IMR-90 (cell line): ENCODE measurements at regions not wholly inside any gene's neighbourhood (a gene's known extent, or its start where the extent isn't known, plus 50 kb on each side); places are given as distances from the start of the nearest gene placed in this dataset.

Source experiments
- ATAC-seq: fragments of 200-7000 bp; cut with Tn5 transposase; 2 replicates; pipeline ENCODE4 v1.9.1; 2020; ENCODE audit warnings: low read depth, mild to moderate bottlenecking, moderate library complexity
- BruUV-seq: library from RNA; stranded (reverse); fragments of 400-500 nt; replicated peaks from 2 replicates; lab custom pipeline; 2021; lab: Mats Ljungman, UMichigan
- CTCF ChIA-PET: fragments of 300-600 bp; formaldehyde crosslinking; extraction: SDS; loops from one replicate; lab custom pipeline; 2021; ENCODE audit warnings: antibody characterized with exemption; lab: Yijun Ruan, JAX
- POLR2A ChIA-PET: fragments of 300-600 bp; sonication (Branson Sonifier 250); formaldehyde crosslinking; loops from one replicate; lab custom pipeline; 2022; ENCODE audit warnings: antibody characterized with exemption; ENCODE audit not compliant: unreplicated experiment; lab: Charles Lee
- DNase-seq: peaks from one replicate; pipeline ENCODE4 v3.0.0; 2013
- H2AFZ ChIP-seq: replicated peaks from 2 replicates; pipeline ENCODE3; 2013; ENCODE audit warnings: low read length, mild to moderate bottlenecking; ENCODE audit not compliant: poor library complexity
- H2AK5ac ChIP-seq: 2 replicates; pipeline ENCODE4 v1.6.1; 2013; ENCODE audit warnings: low read depth, low read length, inconsistent platforms
- H2AK9ac ChIP-seq: replicated peaks from 2 replicates; pipeline ENCODE3; 2013; ENCODE audit warnings: mild to moderate bottlenecking, low read depth, low read length, moderate library complexity; ENCODE audit not compliant: poor library complexity
- H2BK120ac ChIP-seq: 2 replicates; pipeline ENCODE4 v1.6.1; 2013; ENCODE audit warnings: low read depth, low read length, inconsistent platforms
- H2BK15ac ChIP-seq: 3 replicates; pipeline ENCODE4 v1.6.1; 2013; ENCODE audit warnings: low read depth, low read length, inconsistent platforms
- H2BK20ac ChIP-seq: 2 replicates; pipeline ENCODE4 v1.6.1; 2013; ENCODE audit warnings: low read depth, mild to moderate bottlenecking, inconsistent platforms, low read length, moderate library complexity
- H2BK5ac ChIP-seq: 2 replicates; pipeline ENCODE4 v1.6.1; 2013; ENCODE audit warnings: mild to moderate bottlenecking, low read depth, low read length, inconsistent platforms; ENCODE audit not compliant: poor library complexity, severe bottlenecking
- H3K14ac ChIP-seq: replicated peaks from 2 replicates; pipeline ENCODE4 v1.6.1; 2013; ENCODE audit warnings: low read depth, low read length, inconsistent platforms
- H3K18ac ChIP-seq: 2 replicates; pipeline ENCODE4 v1.6.1; 2013; ENCODE audit warnings: low read depth, low read length, control low read depth
- H3K23ac ChIP-seq: 2 replicates; pipeline ENCODE4 v1.6.1; 2013; ENCODE audit warnings: low read depth, low read length, inconsistent platforms
- H3K27ac ChIP-seq: 2 replicates; pipeline ENCODE4 v1.5.1; 2013; ENCODE audit warnings: mild to moderate bottlenecking, control low read depth, low read length; ENCODE audit not compliant: insufficient read depth
- H3K27me3 ChIP-seq: 2 replicates; pipeline ENCODE4 v1.6.1; 2013; ENCODE audit warnings: low read length; ENCODE audit not compliant: control insufficient read depth, insufficient read depth
- H3K36me3 ChIP-seq: 2 replicates; pipeline ENCODE4 v1.6.1; 2013; ENCODE audit warnings: low read length, mixed read lengths; ENCODE audit not compliant: control insufficient read depth, insufficient read depth
- H3K4ac ChIP-seq: 2 replicates; pipeline ENCODE4 v1.6.1; 2013; ENCODE audit warnings: low read depth, low read length, inconsistent platforms
- H3K4me1 ChIP-seq: 2 replicates; pipeline ENCODE4 v1.6.1; 2013; ENCODE audit warnings: low read length, mixed read lengths; ENCODE audit not compliant: control insufficient read depth, insufficient read depth
- H3K4me2 ChIP-seq: 2 replicates; pipeline ENCODE4 v1.6.1; 2013; ENCODE audit warnings: low read depth, mild to moderate bottlenecking, control low read depth, low read length, moderate library complexity
- H3K4me3 ChIP-seq: 2 replicates; pipeline ENCODE4 v1.5.1; 2013; ENCODE audit warnings: low read depth, mild to moderate bottlenecking, control low read depth, low read length, moderate library complexity; ENCODE audit not compliant: insufficient read depth
- H3K56ac ChIP-seq: 2 replicates; pipeline ENCODE4 v1.6.1; 2013; ENCODE audit warnings: low read length, inconsistent platforms; ENCODE audit not compliant: insufficient read depth; ENCODE audit errors: extremely low read depth
- H3K79me1 ChIP-seq, 2 experiments: 2 replicates each; pipeline ENCODE4 v1.6.1; 2013; ENCODE audit warnings: low read length in 2 of 2, inconsistent platforms in 1 of 2, low read depth in 1 of 2
- H3K9ac ChIP-seq: 2 replicates; pipeline ENCODE4 v1.6.1; 2013; ENCODE audit warnings: low read depth, low read length, control low read depth
- H3K9me1 ChIP-seq: 2 replicates; pipeline ENCODE4 v1.6.1; 2013; ENCODE audit warnings: low read length, inconsistent platforms; ENCODE audit not compliant: insufficient read depth
- H3K9me3 ChIP-seq: 2 replicates; pipeline ENCODE4 v1.6.1; 2013; ENCODE audit warnings: low read length; ENCODE audit not compliant: control insufficient read depth, insufficient read depth
- H4K20me1 ChIP-seq: 2 replicates; pipeline ENCODE4 v1.6.1; 2013; ENCODE audit warnings: low read length, inconsistent platforms; ENCODE audit not compliant: insufficient read depth
- H4K5ac ChIP-seq: 2 replicates; pipeline ENCODE4 v1.6.1; 2013; ENCODE audit warnings: mild to moderate bottlenecking, low read depth, low read length, control low read depth
- H4K8ac ChIP-seq, 2 experiments: 2 replicates each; pipeline ENCODE4 v1.6.1; 2013; ENCODE audit warnings: low read depth in 2 of 2, low read length in 2 of 2, control low read depth in 1 of 2, inconsistent platforms in 1 of 2
- H4K91ac ChIP-seq: 2 replicates; pipeline ENCODE4 v1.6.1; 2013; ENCODE audit warnings: low read depth, low read length, inconsistent platforms; ENCODE audit not compliant: insufficient read depth
- BHLHE40 ChIP-seq: fragments of 150-350 bp; IDR thresholded peaks from 2 replicates; pipeline ENCODE4 v1.6.1; 2016; ENCODE audit warnings: mild to moderate bottlenecking, low read depth, low read length
- CHD1 ChIP-seq: IDR thresholded peaks from 2 replicates; pipeline ENCODE4 v1.6.1; 2012; ENCODE audit warnings: low read depth, low read length, improper control_type of control experiment
- FOS ChIP-seq: fragments of 150-350 bp; IDR thresholded peaks from 2 replicates; pipeline ENCODE4 v1.6.1; 2016; ENCODE audit warnings: low read depth, low read length
- MAFK ChIP-seq: IDR thresholded peaks from 2 replicates; pipeline ENCODE4 v1.6.1; 2012; ENCODE audit warnings: low read depth, low read length, improper control_type of control experiment
- MXI1 ChIP-seq: IDR thresholded peaks from 2 replicates; pipeline ENCODE4 v1.6.1; 2012; ENCODE audit warnings: low read depth, mild to moderate bottlenecking, low read length, moderate library complexity, borderline replicate concordance
- RCOR1 ChIP-seq: IDR thresholded peaks from 2 replicates; pipeline ENCODE4 v1.6.1; 2012; ENCODE audit warnings: mild to moderate bottlenecking, low read length, improper control_type of control experiment; ENCODE audit not compliant: insufficient replicate concordance
- RFX5 ChIP-seq: IDR thresholded peaks from 2 replicates; pipeline ENCODE4 v1.8.0; 2012; ENCODE audit warnings: low read depth, mild to moderate bottlenecking, low read length, moderate library complexity
- SMC3 ChIP-seq: fragments of 150-350 bp; IDR thresholded peaks from 2 replicates; pipeline ENCODE4 v1.6.1; 2016; ENCODE audit warnings: low read depth, mild to moderate bottlenecking, antibody characterized with exemption, low read length, moderate library complexity
- WGBS, 2 experiments: methylation state at CpG; one replicate each; pipeline versions ENCODE4 v1.1.5 to v1.1.7; 2013; ENCODE audit warnings: missing lambda C conversion rate in 2 of 2; ENCODE audit not compliant: insufficient read length in 1 of 2; ENCODE audit errors: extremely low coverage in 2 of 2; 5-methylcytosine and 5-hydroxymethylcytosine counted together
- dilution Hi-C: fragments of 300-500 bp; cut with HindIII; formaldehyde crosslinking; loops from one replicate; pipeline ENCODE4 v1.14.3; 2018; ENCODE audit warnings: low sequenced_read_pairs; ENCODE audit not compliant: unreplicated experiment
- in situ Hi-C: fragments of 300-500 bp; cut with MboI; formaldehyde crosslinking; loops from 3 replicates; pipeline ENCODE4 v1.14.3; 2019; ENCODE audit warnings: low sequenced_read_pairs, inconsistent platforms, mixed read lengths
- intact Hi-C: fragments of 100-400 bp; cut with micrococcal nuclease; formaldehyde crosslinking; loops from 2 replicates; pipeline ENCODE4 v1.10.0; 2022
- TF ChIP-seq, protein P1 (sequence below): fragments of 150-350 bp; IDR thresholded peaks from 2 replicates; pipeline ENCODE4 v1.6.1; 2016; ENCODE audit warnings: low read depth, mild to moderate bottlenecking, low read length, moderate library complexity, borderline replicate concordance
- TF ChIP-seq, protein P2 (sequence below): fragments of 150-350 bp; IDR thresholded peaks from 2 replicates; pipeline ENCODE4 v1.6.1; 2017; ENCODE audit warnings: mild to moderate bottlenecking, antibody characterized with exemption, low read length, low read depth
- TF ChIP-seq, protein P3 (sequence below): conservative IDR thresholded peaks from 2 replicates; pipeline ENCODE4 v1.5.1; 2012; ENCODE audit warnings: mild to moderate bottlenecking, low read depth, low read length, improper control_type of control experiment

DNA sequence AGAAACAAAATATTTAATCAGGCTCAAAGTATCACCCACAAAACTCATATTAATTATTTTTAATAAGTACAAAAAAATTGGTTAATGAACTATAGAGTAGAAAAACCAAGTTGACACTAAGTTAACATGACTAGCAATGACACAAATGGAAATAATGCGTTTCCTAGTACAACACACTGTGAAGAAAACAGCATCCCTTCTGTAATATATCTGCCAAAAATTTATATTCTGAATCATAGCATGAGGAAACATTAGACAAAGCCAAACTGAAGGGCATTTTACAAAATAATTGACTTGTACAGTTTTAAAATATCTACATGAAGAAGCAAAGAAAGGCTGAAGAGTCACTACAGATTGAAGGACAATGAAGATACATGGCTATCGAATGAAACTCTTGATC lies 477.6 kb upstream of the INTU start:
- Histone ChIP-seq H3K4ac (no peak overlapping the region), H2AK9ac (no peak overlapping the region), H3K9ac (no peak overlapping the region), H3K4me1 (no peaks in the 10 kb centered on the region), H4K91ac (no peak overlapping the region), H2BK15ac (no peak overlapping the region), H2BK120ac (no peak overlapping the region), H3K23ac (no peak overlapping the region), H3K27ac (no peak overlapping the region), H3K27me3 (no peaks in the 10 kb centered on the region), H3K79me1 (no peaks in the 10 kb centered on the region), H3K56ac (no peak overlapping the region), H3K9me3 (no peaks in the 10 kb centered on the region), H4K5ac (no peak overlapping the region), H2BK20ac (no peak overlapping the region), H2BK5ac (no peak overlapping the region), H3K9me1 (no peaks in the 10 kb centered on the region), H2AFZ (no peak overlapping the region), H3K18ac (no peak overlapping the region), H3K36me3 (no peaks in the 10 kb centered on the region), H3K4me3 (no peak overlapping the region), H3K14ac (no peak overlapping the region), H2AK5ac (no peak overlapping the region), H3K4me2 (no peak overlapping the region), H4K8ac (no peak overlapping the region), H4K20me1 (no peaks in the 10 kb centered on the region)
- BruUV-seq = no TSS peak
- DNase-seq (no peak), ATAC-seq (no peak)
- CTCF ChIA-PET = no interaction called here
- intact Hi-C loops (no loop called here), dilution Hi-C loops (no loop called here), in situ Hi-C loops (no loop called here)
- POLR2A ChIA-PET = no interaction called here
- TF ChIP-seq, protein P1, sequence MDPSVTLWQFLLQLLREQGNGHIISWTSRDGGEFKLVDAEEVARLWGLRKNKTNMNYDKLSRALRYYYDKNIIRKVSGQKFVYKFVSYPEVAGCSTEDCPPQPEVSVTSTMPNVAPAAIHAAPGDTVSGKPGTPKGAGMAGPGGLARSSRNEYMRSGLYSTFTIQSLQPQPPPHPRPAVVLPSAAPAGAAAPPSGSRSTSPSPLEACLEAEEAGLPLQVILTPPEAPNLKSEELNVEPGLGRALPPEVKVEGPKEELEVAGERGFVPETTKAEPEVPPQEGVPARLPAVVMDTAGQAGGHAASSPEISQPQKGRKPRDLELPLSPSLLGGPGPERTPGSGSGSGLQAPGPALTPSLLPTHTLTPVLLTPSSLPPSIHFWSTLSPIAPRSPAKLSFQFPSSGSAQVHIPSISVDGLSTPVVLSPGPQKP = no peak
- TF ChIP-seq RFX5 = no peak
- TF ChIP-seq RCOR1 = no peak
- no peak for TF ChIP-seq SMC3
- no peak for TF ChIP-seq BHLHE40
- TF ChIP-seq, protein P2, sequence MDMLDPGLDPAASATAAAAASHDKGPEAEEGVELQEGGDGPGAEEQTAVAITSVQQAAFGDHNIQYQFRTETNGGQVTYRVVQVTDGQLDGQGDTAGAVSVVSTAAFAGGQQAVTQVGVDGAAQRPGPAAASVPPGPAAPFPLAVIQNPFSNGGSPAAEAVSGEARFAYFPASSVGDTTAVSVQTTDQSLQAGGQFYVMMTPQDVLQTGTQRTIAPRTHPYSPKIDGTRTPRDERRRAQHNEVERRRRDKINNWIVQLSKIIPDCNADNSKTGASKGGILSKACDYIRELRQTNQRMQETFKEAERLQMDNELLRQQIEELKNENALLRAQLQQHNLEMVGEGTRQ = no peak
- TF ChIP-seq MAFK = no peak
- TF ChIP-seq FOS = no peak
- TF ChIP-seq, protein P3, sequence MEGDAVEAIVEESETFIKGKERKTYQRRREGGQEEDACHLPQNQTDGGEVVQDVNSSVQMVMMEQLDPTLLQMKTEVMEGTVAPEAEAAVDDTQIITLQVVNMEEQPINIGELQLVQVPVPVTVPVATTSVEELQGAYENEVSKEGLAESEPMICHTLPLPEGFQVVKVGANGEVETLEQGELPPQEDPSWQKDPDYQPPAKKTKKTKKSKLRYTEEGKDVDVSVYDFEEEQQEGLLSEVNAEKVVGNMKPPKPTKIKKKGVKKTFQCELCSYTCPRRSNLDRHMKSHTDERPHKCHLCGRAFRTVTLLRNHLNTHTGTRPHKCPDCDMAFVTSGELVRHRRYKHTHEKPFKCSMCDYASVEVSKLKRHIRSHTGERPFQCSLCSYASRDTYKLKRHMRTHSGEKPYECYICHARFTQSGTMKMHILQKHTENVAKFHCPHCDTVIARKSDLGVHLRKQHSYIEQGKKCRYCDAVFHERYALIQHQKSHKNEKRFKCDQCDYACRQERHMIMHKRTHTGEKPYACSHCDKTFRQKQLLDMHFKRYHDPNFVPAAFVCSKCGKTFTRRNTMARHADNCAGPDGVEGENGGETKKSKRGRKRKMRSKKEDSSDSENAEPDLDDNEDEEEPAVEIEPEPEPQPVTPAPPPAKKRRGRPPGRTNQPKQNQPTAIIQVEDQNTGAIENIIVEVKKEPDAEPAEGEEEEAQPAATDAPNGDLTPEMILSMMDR = no peak
- no peak for TF ChIP-seq CHD1
- TF ChIP-seq MXI1 = no peak
- no CpG with 5 or more reads among the region's 2 CpGs for WGBS, 2 experiments
